ENCODE measurements at regions not wholly inside any gene's neighbourhood (a gene's known extent, or its start where the extent isn't known, plus 50 kb on each side); places are given as distances from the start of the nearest gene placed in this dataset.
A peak's percentile ranks its signal among the peaks of the same experiment; 100 is the strongest.

DNA sequence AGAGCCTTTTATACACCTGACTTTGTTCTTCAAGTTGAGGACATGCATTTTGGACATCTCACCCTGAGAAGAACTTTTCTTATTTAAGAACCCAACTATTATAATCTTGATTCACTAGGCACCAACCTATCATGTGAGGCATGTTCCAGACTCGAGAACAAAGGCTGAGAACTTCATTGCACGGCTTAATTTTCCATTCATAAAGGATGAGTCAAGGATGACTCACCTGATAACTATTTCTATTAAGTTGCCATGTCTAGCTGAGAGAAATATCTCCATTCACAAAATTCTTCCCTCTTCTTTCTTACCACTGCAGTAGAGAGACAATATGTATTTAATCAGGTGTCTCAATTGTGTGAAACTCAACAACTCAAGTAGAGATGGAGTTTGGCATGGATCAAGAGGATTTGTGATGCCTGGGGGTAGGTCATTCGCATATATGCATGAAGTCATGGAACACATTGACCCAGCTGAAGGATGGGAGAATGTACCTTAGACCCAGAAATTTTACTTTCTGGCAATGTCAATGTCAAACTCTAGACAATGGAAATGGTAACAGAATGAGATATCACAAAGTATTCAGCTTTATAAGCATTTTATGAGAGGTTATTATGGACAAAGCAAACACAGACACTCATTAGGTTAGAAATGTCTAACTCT, 173.2 kb upstream of the PRNP start (continued):
- no peak for TF ChIP-seq TFCP2L1 (CRISPR knock-in tag; IDR thresholded peaks at IDR 0.05)
- 0 out of 5 replicates have a peak, but pooled peaks of 1 of the 2 experiments have one; percentile 48 for TF ChIP-seq JUN (IDR thresholded peaks at IDR 0.05)

DNA sequence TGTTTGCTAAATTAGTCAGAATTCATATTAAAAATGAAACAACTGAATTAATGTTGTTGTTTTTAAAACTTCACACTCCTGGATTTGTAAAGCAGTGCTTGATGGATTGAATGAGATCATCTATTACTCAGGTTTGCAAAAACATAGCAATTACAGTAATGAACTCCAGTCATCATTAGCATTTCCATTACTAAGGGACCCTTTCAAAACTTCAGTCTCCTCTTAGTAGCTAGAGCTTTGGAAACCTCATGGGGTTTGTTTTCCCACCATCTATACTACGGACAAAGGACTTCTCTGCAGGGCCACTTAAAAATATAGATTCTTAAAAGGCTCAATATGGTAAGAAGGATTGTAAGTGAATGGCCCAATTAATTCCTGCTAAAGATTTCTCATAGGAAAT, 174.5 kb upstream of the PRNP start:
- Histone ChIP-seq H3K9me3 (peaks cover 7% of the 10 kb centered on the region; the same call in 2 of the 3 replicates), H3K4me1 (peaks cover 34% of the 10 kb centered on the region), H3K4me3 (no peak overlapping the region), H3K27ac (peak overlapping the region; percentile 0 to 80; a peak in 3 of 6 replicates), H3K4me2 (no peak overlapping the region)
- 91% methylated on average over 1 of the region's 1 CpG for WGBS (ENCODE audit: missing lambda C conversion rate)
- FAIRE-seq (peak; percentile 82), DNase-seq (ENCODE audit: low read depth in 1 of 2, low spot score in 1 of 2) (no peak), ATAC-seq (no peak)
- ChIA-PET POLR2A (no interaction called here), CTCF (no interaction called here)
- no peak for TF ChIP-seq HOXB5 (CRISPR knock-in tag; IDR thresholded peaks at IDR 0.05)
- TF ChIP-seq JUN (IDR thresholded peaks at IDR 0.05): no peak
- TF ChIP-seq TP53 (CRISPR knock-in tag; IDR thresholded peaks at IDR 0.05): no peak
- no peak for TF ChIP-seq ZNF302 (CRISPR knock-in tag; IDR thresholded peaks at IDR 0.05)
- TF ChIP-seq USF2 (IDR thresholded peaks at IDR 0.05): no peak
- no peak for TF ChIP-seq ZC3H11A (IDR thresholded peaks at IDR 0.05)

- WGBS (ENCODE audit: missing lambda C conversion rate): 55% methylated on average over 3 of the region's 3 CpGs
- no peak overlapping the region for H3K4me3 ChIP-seq
- peaks cover 34% of the 10 kb centered on the region for H3K4me1 ChIP-seq
- DNase-seq (ENCODE audit: low read depth in 1 of 2, low spot score in 1 of 2) (peak in 1 of 2 experiments; percentile 12), ATAC-seq (no peak), FAIRE-seq (peak; percentile 68)
- TF ChIP-seq RFX5 (IDR thresholded peaks at IDR 0.05) (no peak), FOSL2 (IDR thresholded peaks at IDR 0.05) (no peak), FOSL2 (CRISPR knock-in tag; IDR thresholded peaks at IDR 0.05) (peak; percentile 69), KDM5A (IDR thresholded peaks at IDR 0.05) (0 out of 2 replicates have a peak, but pooled peaks have one; percentile 19), ZFP36 (IDR thresholded peaks at IDR 0.05; ENCODE audit: borderline replicate concordance, partially characterized antibody) (peak; percentile 84)
- H3K27ac ChIP-seq: peak overlapping the region in 1 of 2 experiments; percentile 60; a peak in 3 of 6 replicates
- ChIA-PET CTCF (no interaction called here), POLR2A (no interaction called here)
- peaks cover 7% of the 10 kb centered on the region; the same call in 2 of the 3 replicates for H3K9me3 ChIP-seq
- H3K4me2 ChIP-seq: no peak overlapping the region
Measured at GRCh38 chr20:4509825-4510522, 176.3 kb upstream of the PRNP start.

- no peak overlapping the region for H3K4me3 ChIP-seq
- POLR2A ChIA-PET: no interaction called here
- H3K9me3 ChIP-seq: peaks cover 7% of the 10 kb centered on the region; the same call in 2 of the 3 replicates
- H3K4me1 ChIP-seq: peaks cover 24% of the 10 kb centered on the region
- CTCF ChIA-PET: no interaction called here
- FAIRE-seq (no peak), DNase-seq (ENCODE audit: low read depth in 1 of 2, low spot score in 1 of 2) (no peak), ATAC-seq (no peak)
- peak overlapping the region in 1 of 2 experiments; percentile 37; a peak in 1 of 6 replicates for H3K27ac ChIP-seq
- no peak overlapping the region for H3K4me2 ChIP-seq
- TF ChIP-seq ZNF302 (CRISPR knock-in tag; IDR thresholded peaks at IDR 0.05): no peak
- TF ChIP-seq, protein P1, sequence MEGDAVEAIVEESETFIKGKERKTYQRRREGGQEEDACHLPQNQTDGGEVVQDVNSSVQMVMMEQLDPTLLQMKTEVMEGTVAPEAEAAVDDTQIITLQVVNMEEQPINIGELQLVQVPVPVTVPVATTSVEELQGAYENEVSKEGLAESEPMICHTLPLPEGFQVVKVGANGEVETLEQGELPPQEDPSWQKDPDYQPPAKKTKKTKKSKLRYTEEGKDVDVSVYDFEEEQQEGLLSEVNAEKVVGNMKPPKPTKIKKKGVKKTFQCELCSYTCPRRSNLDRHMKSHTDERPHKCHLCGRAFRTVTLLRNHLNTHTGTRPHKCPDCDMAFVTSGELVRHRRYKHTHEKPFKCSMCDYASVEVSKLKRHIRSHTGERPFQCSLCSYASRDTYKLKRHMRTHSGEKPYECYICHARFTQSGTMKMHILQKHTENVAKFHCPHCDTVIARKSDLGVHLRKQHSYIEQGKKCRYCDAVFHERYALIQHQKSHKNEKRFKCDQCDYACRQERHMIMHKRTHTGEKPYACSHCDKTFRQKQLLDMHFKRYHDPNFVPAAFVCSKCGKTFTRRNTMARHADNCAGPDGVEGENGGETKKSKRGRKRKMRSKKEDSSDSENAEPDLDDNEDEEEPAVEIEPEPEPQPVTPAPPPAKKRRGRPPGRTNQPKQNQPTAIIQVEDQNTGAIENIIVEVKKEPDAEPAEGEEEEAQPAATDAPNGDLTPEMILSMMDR (IDR thresholded peaks at IDR 0.05): no peak
- TF ChIP-seq CHD2 (IDR thresholded peaks at IDR 0.05; ENCODE audit: low read length, partially characterized antibody): no peak
- no peak for TF ChIP-seq PBX3 (IDR thresholded peaks at IDR 0.05)
- no peak for TF ChIP-seq MAZ (IDR thresholded peaks at IDR 0.05; ENCODE audit: borderline replicate concordance, low read depth, low read length)
- TF ChIP-seq USF2 (IDR thresholded peaks at IDR 0.05): no peak
- WGBS (ENCODE audit: missing lambda C conversion rate): 56% methylated on average over 3 of the region's 3 CpGs
Measured at GRCh38 chr20:4508773-4509172, 177.5 kb upstream of the PRNP start.

All from A549 (cell line).